Vagina (tissue), 2 donors: ENCODE measurements at regions not wholly inside any gene's neighbourhood (a gene's known extent, or its start where the extent isn't known, plus 50 kb on each side); places are given as distances from the start of the nearest gene placed in this dataset.

ENCODE experiments used
- CTCF ChIP-seq, 3 experiments: fragments of 450-650 bp in 2 of 3; fragments of 200-600 bp in 1 of 3; sonication (generic) in 1 of 3; IDR thresholded peaks; one replicate each; pipeline ENCODE4 v1.5.1; 2017 to 2019; ENCODE audit warnings: antibody characterized with exemption in 3 of 3, mild to moderate bottlenecking in 2 of 3, moderate library complexity in 2 of 3
- POLR2A ChIP-seq, 2 donors: fragments of 450-650 bp; IDR thresholded peaks; one replicate each; pipeline ENCODE4 v1.6.1; 2017; ENCODE audit warnings: antibody characterized with exemption in 2 of 2, mild to moderate bottlenecking in 2 of 2, moderate library complexity in 2 of 2

- no peak for TF ChIP-seq POLR2A (IDR thresholded peaks at IDR 0.05)
- no peak for TF ChIP-seq CTCF (IDR thresholded peaks at IDR 0.05)
Observed at GRCh38 chr13:83796364-83796763, 85.9 kb downstream of the SLITRK1 start.
